Nephron (organoid): ENCODE measurements at regions not wholly inside any gene's neighbourhood (a gene's known extent, or its start where the extent isn't known, plus 50 kb on each side); places are given as distances from the start of the nearest gene placed in this dataset.
A peak's percentile ranks its signal among the peaks of the same experiment; 100 is the strongest.
"Not testable (repeated sequence)": the region's sequence is repeated elsewhere in the genome, so short reads cannot be mapped to it uniquely, and the experiment has no call there.

Source experiments
- H3K27ac Mint-ChIP-seq, 3 experiments: 2 replicates each; pipeline ENCODE4 v1.8.0; 2020; ENCODE audit warnings: mixed read lengths in 3 of 3, mild to moderate bottlenecking in 2 of 3, moderate library complexity in 1 of 3
- H3K27me3 Mint-ChIP-seq: 2 replicates; pipeline ENCODE4 v1.8.0; 2021; ENCODE audit warnings: low read depth, mild to moderate bottlenecking, moderate library complexity, mixed read lengths
- H3K36me3 Mint-ChIP-seq: 2 replicates; pipeline ENCODE4 v1.8.0; 2020; ENCODE audit warnings: low read depth, mixed read lengths
- H3K4me1 Mint-ChIP-seq: 2 replicates; pipeline ENCODE4 v1.8.0; 2020; ENCODE audit warnings: mixed read lengths
- H3K4me3 Mint-ChIP-seq, 3 experiments: 2 replicates each; pipeline ENCODE4 v1.8.0; 2020; ENCODE audit warnings: mild to moderate bottlenecking in 3 of 3, mixed read lengths in 3 of 3, moderate library complexity in 2 of 3
- H3K9me3 Mint-ChIP-seq: 2 replicates; pipeline ENCODE4 v1.8.0; 2020; ENCODE audit warnings: mixed read lengths
- CTCF ChIP-seq, 3 experiments: fragments of 200-600 bp; sonication (generic); IDR thresholded peaks; one replicate each; pipeline ENCODE4 v1.5.0; 2021; ENCODE audit warnings: antibody characterized with exemption in 3 of 3; ENCODE audit not compliant: unreplicated experiment in 3 of 3

GRCh38 chr17:20633268-20634059 is 53.9 kb downstream of the CDRT15L2 start:
- not testable (repeated sequence) for H3K9me3 Mint-ChIP-seq

GRCh38 chr17:20640147-20640546 is 60.6 kb downstream of the CDRT15L2 start:
- not testable (repeated sequence) for H3K27me3 Mint-ChIP-seq, H3K36me3 Mint-ChIP-seq, H3K27ac Mint-ChIP-seq, H3K4me1 Mint-ChIP-seq, H3K4me3 Mint-ChIP-seq, H3K9me3 Mint-ChIP-seq

More at GRCh38 chr17:20633268-20634059, 53.9 kb downstream of the CDRT15L2 start:
- H3K27me3 Mint-ChIP-seq, H3K4me3 Mint-ChIP-seq, H3K36me3 Mint-ChIP-seq, H3K4me1 Mint-ChIP-seq, H3K27ac Mint-ChIP-seq: not testable (repeated sequence)

GRCh38 chr17:20646661-20647272 is 67.2 kb downstream of the CDRT15L2 start:
- peaks cover 10% of the 10 kb centered on the region for H3K4me1 Mint-ChIP-seq
- TF ChIP-seq CTCF (IDR thresholded peaks at IDR 0.05; ENCODE audit: unreplicated experiment in 3 of 3) = peak; percentile 52 to 68 (median 67)
- H3K27ac Mint-ChIP-seq = peak overlapping the region in 1 of 3 experiments; percentile 62

GRCh38 chr17:20649097-20649767 is 69.7 kb downstream of the CDRT15L2 start:
- not testable (repeated sequence) for H3K36me3 Mint-ChIP-seq, H3K27ac Mint-ChIP-seq, H3K4me3 Mint-ChIP-seq, H3K9me3 Mint-ChIP-seq, H3K27me3 Mint-ChIP-seq
- peaks cover 13% of the 10 kb centered on the region for H3K4me1 Mint-ChIP-seq

More at GRCh38 chr17:20646661-20647272, 67.2 kb downstream of the CDRT15L2 start:
- not testable (repeated sequence) for H3K4me3 Mint-ChIP-seq, H3K27me3 Mint-ChIP-seq, H3K9me3 Mint-ChIP-seq, H3K36me3 Mint-ChIP-seq

- not testable (repeated sequence) for H3K27ac Mint-ChIP-seq, H3K36me3 Mint-ChIP-seq, H3K9me3 Mint-ChIP-seq, H3K27me3 Mint-ChIP-seq, H3K4me3 Mint-ChIP-seq
- H3K4me1 Mint-ChIP-seq = peaks cover 13% of the 10 kb centered on the region
Measured at GRCh38 chr17:20651022-20651421, 71.5 kb downstream of the CDRT15L2 start.

GRCh38 chr17:20651736-20652135 is 72.2 kb downstream of the CDRT15L2 start:
- H3K4me3 Mint-ChIP-seq, H3K36me3 Mint-ChIP-seq, H3K27me3 Mint-ChIP-seq, H3K9me3 Mint-ChIP-seq, H3K4me1 Mint-ChIP-seq: not testable (repeated sequence)
- peak overlapping the region in 1 of 3 experiments; percentile 65 for H3K27ac Mint-ChIP-seq

GRCh38 chr17:20653391-20653790 is 73.9 kb downstream of the CDRT15L2 start:
- H3K27ac Mint-ChIP-seq, H3K9me3 Mint-ChIP-seq, H3K4me1 Mint-ChIP-seq, H3K4me3 Mint-ChIP-seq, H3K27me3 Mint-ChIP-seq, H3K36me3 Mint-ChIP-seq: not testable (repeated sequence)

GRCh38 chr17:20654114-20654513 is 74.6 kb downstream of the CDRT15L2 start:
- not testable (repeated sequence) for H3K36me3 Mint-ChIP-seq, H3K9me3 Mint-ChIP-seq, H3K4me1 Mint-ChIP-seq, H3K4me3 Mint-ChIP-seq, H3K27me3 Mint-ChIP-seq
- peak overlapping the region in 1 of 3 experiments; percentile 27 for H3K27ac Mint-ChIP-seq

GRCh38 chr17:20654575-20654974 is 75.1 kb downstream of the CDRT15L2 start:
- not testable (repeated sequence) for H3K4me3 Mint-ChIP-seq, H3K36me3 Mint-ChIP-seq, H3K27me3 Mint-ChIP-seq, H3K9me3 Mint-ChIP-seq, H3K4me1 Mint-ChIP-seq
- H3K27ac Mint-ChIP-seq = peak overlapping the region in 1 of 3 experiments; percentile 59

- Mint-ChIP-seq H3K4me3 (peak overlapping the region in 1 of 3 experiments; percentile 51), H3K4me1 (peaks cover 23% of the 10 kb centered on the region), H3K27ac (peak overlapping the region; percentile 89 to 94 (median 89))
- H3K9me3 Mint-ChIP-seq, H3K27me3 Mint-ChIP-seq, H3K36me3 Mint-ChIP-seq: not testable (repeated sequence)
Measured at GRCh38 chr17:20665103-20665955, 85.8 kb downstream of the CDRT15L2 start.

GRCh38 chr17:20666689-20667088 is 87.2 kb downstream of the CDRT15L2 start:
- H3K4me1 Mint-ChIP-seq = peaks cover 23% of the 10 kb centered on the region
- peak overlapping the region in 2 of 3 experiments; percentile 29 to 91 for H3K27ac Mint-ChIP-seq
- H3K36me3 Mint-ChIP-seq, H3K27me3 Mint-ChIP-seq, H3K4me3 Mint-ChIP-seq, H3K9me3 Mint-ChIP-seq: not testable (repeated sequence)

GRCh38 chr17:20667712-20668111 is 88.2 kb downstream of the CDRT15L2 start:
- peaks cover 23% of the 10 kb centered on the region for H3K4me1 Mint-ChIP-seq
- not testable (repeated sequence) for H3K9me3 Mint-ChIP-seq, H3K27me3 Mint-ChIP-seq, H3K36me3 Mint-ChIP-seq, H3K4me3 Mint-ChIP-seq
- peak overlapping the region; percentile 26 to 68 (median 62) for H3K27ac Mint-ChIP-seq

GRCh38 chr17:20668316-20668715 is 88.8 kb downstream of the CDRT15L2 start:
- Mint-ChIP-seq H3K4me1 (peaks cover 23% of the 10 kb centered on the region), H3K27ac (peak overlapping the region in 2 of 3 experiments; percentile 26 to 62)
- H3K4me3 Mint-ChIP-seq, H3K27me3 Mint-ChIP-seq, H3K36me3 Mint-ChIP-seq, H3K9me3 Mint-ChIP-seq: not testable (repeated sequence)
